Keratinocyte (primary cell): ENCODE measurements at regions not wholly inside any gene's neighbourhood (a gene's known extent, or its start where the extent isn't known, plus 50 kb on each side); places are given as distances from the start of the nearest gene placed in this dataset.

Source experiments
- EZH2 ChIP-seq: IDR thresholded peaks from one replicate; pipeline ENCODE4 v1.6.1; 2012; ENCODE audit warnings: inconsistent platforms, mild to moderate bottlenecking, low read length, moderate library complexity
- TF ChIP-seq, protein P1 (sequence below), 3 experiments: IDR thresholded peaks in 1 of 3; conservative IDR thresholded peaks in 1 of 3; optimal IDR thresholded peaks in 1 of 3; 2 replicates in 2 of 3; 3 replicates in 1 of 3; pipeline versions ENCODE3 to v1.5.1; 2011; ENCODE audit warnings: low read length in 3 of 3, mild to moderate bottlenecking in 3 of 3, moderate library complexity in 2 of 3, control low read depth in 1 of 3, inconsistent platforms in 1 of 3; ENCODE audit not compliant: insufficient read depth in 2 of 3; ENCODE audit errors: extremely low read depth in 1 of 3

- TF ChIP-seq, protein P1, sequence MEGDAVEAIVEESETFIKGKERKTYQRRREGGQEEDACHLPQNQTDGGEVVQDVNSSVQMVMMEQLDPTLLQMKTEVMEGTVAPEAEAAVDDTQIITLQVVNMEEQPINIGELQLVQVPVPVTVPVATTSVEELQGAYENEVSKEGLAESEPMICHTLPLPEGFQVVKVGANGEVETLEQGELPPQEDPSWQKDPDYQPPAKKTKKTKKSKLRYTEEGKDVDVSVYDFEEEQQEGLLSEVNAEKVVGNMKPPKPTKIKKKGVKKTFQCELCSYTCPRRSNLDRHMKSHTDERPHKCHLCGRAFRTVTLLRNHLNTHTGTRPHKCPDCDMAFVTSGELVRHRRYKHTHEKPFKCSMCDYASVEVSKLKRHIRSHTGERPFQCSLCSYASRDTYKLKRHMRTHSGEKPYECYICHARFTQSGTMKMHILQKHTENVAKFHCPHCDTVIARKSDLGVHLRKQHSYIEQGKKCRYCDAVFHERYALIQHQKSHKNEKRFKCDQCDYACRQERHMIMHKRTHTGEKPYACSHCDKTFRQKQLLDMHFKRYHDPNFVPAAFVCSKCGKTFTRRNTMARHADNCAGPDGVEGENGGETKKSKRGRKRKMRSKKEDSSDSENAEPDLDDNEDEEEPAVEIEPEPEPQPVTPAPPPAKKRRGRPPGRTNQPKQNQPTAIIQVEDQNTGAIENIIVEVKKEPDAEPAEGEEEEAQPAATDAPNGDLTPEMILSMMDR (optimal IDR thresholded peaks at IDR 0.05 in 1 of 3, IDR thresholded peaks at IDR 0.05 in 1 of 3, conservative IDR thresholded peaks at IDR 0.05 in 1 of 3; ENCODE audit: extremely low read depth in 1 of 3, insufficient read depth in 2 of 3, low read length in 3 of 3): no peak
- TF ChIP-seq EZH2: no peak
These were observed 244.2 kb downstream of the WNT5A start for GRCh38 chr3:55242921-55243320.
